HG03432 (cell line): ENCODE measurements at regions not wholly inside any gene's neighbourhood (a gene's known extent, or its start where the extent isn't known, plus 50 kb on each side); places are given as distances from the start of the nearest gene placed in this dataset.
"Not testable (repeated sequence)": the region's sequence is repeated elsewhere in the genome, so short reads cannot be mapped to it uniquely, and the experiment has no call there.

ENCODE experiments used
- ATAC-seq: cut with Tn5 transposase; IDR thresholded peaks from one replicate; pipeline ENCODE4 v1.9.1; 2021; ENCODE audit warnings: mild to moderate bottlenecking, moderate library complexity; ENCODE audit not compliant: unreplicated experiment

DNA sequence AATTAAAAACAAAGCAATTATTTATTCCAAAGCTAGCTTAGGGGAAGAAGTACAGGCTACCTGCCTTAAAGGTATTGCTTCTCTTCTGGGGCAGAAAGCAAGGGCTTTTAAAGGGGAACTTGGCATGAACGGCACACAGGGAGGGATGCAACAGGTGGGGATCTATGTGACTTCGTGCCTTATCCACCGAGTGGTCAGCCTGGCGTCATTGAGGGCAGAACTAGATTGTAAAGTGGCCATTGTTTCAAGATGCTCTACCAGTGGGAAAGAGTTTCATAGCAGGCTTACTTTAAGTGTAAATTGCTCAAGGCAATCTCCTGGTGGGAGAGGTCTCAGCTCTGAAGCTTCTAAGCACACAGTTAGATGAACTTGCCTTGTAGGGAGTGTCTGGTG lies 360.4 kb downstream of the ATP23 start:
- no peak for ATAC-seq

GRCh38 chr12:58302487-58303011 lies 361.2 kb downstream of the ATP23 start:
- ATAC-seq: no peak

DNA sequence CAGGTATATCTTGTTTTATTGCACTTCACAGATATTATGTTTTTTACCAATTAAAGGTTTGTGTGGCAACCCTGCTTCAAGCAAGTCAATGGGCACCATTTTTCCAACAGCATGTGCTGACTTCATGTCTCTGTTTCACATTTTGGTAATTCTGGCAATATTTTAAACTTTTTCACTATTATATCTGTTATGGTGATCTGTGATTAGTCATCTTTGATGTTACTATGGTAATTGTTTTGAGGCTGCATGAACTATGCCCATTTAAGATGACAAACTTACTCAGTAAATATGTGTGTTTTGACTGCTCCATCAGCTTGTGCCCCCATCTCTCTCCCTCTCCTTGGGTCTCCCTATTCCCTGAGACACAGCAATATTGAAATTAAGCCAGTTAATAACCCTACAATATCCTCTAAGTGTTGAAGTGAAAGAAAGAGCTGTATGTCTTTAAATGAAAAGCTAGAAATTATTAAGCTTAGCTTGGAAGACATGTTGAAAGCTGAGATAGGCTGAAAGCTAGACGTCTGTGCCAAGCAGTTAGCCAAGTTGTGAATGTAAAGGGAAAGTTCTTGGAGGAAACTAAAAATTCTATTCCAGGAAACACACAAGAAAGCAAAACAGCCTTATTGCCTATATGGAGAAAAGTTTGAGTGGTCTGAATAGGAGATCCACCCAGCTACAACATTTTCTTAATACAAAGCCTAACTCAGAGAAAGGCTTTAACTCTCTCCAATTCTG lies 365.1 kb downstream of the ATP23 start:
- ATAC-seq: no peak

DNA sequence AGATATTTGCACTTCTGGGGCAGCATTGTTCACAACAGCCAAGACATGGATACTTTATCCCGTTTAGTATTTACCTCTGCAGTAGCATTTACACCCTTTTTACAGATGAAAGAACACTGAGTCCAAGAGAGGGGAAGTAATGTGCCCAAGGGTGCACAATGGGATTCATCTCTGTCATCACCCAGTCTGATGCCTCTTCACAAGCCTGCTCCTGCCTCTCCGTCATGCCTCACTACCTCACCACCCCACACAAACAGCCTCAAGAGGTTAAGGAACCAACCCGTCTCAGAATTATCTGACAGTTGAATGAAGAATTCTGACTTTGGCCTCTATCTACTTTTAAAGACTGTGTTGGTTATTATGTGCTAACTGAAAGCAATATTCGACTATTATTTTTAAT lies 368.4 kb downstream of the ATP23 start:
- ATAC-seq: peak; percentile 65

DNA sequence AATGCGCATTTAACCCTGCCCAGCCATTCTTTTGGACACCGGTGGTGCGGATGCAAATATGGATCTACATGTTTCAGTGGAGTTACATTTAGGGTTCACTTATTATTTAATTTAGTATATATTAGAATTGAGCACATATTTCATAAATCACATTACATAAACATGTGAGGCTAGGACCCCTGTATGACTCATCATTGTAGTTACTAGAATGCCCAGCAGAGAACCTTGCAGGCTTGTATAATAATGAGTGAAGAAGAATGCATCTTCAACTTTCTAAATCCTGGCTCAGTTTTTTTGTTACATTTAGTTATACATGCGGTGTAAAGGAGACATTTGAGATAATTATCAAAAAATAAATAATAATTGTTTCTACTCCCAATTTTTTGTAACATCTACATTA lies 369.0 kb downstream of the ATP23 start:
- peak; percentile 33 for ATAC-seq

DNA sequence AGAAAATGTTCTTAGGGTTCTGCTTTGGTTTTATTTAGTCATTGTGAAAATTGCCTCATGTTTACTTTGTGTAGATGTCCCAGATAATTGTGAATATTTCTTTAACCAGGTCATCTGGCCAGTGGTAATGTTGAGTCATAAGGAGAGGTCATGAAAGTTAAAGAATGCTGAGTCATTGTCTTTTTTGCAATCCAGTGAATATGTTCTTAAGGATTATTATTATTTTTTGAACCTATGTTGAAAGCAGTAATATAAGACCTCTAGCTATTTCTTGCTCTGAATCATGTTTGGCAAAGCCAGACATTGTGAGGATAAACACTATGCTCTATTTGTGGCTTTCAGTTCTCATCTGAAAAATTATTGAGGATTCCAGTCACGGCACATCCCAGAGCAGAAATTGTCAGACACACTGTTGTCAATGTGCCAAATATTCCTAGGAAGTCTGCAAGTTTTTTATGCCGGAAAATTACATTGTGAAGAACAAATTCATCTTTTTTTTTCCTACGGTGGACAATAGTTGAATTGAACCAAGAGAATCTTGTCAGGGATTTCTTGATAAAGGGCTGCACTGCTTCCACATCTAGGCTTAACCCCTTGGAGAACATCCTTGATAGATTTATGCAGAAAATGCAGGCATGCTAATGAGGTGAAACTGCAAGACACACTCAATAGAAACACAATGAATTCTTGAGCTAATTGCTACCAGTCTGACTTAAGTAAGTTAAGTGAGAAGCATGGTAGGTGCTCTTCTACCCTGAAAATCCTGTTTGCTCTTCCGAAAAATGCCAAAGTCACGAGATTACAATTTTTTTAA lies 369.6 kb downstream of the ATP23 start:
- peak; percentile 86 for ATAC-seq

- ATAC-seq: no peak
Observed at GRCh38 chr12:58313091-58313855, 371.9 kb downstream of the ATP23 start.

- ATAC-seq: no peak
Observed at GRCh38 chr12:58314610-58315009, 373.2 kb downstream of the ATP23 start.

DNA sequence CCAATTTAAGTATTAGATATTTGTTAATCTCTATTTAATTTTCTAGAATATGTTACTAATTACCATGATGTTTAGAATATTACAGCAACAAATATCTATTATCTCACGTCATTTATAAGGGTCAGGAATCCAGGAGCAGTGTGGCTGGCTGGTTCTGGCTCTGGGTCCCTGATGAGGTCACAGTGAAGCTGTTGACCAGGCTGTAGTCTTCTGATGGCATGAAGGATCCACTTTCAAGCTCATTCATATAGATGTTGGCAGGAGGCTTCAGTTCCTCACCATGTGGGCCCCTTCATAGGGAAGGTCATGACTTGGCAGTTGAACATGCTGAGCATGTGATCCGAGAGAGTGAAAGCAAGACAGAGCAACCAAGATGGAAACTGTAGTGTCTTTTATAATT lies 375.6 kb downstream of the ATP23 start:
- ATAC-seq: no peak

DNA sequence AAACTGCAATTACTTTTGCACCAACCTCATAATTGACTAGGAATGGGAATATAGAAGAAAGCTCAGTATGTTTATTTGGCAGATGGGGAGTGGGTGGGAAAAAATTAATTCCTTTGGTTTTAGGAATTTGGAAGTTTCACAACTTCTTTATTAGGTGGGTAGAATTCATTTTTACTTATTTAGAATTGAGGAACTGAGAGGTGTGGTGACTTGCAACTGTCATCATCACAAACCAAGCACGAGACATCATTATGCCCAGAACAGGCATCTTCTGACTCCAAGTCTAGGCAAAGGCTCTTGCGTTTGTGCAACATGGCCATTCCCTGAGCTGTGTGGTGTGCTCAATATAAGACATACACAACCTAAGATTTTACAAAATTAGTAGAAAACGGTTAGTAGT lies 380.0 kb downstream of the ATP23 start:
- peak; percentile 90 for ATAC-seq

- no peak for ATAC-seq
Observed at GRCh38 chr12:58323676-58324075, 382.3 kb downstream of the ATP23 start.

- no peak for ATAC-seq
Observed at GRCh38 chr12:58325561-58325960, 384.2 kb downstream of the ATP23 start.

- ATAC-seq: no peak
Observed at GRCh38 chr12:58326534-58326933, 385.2 kb downstream of the ATP23 start.

DNA sequence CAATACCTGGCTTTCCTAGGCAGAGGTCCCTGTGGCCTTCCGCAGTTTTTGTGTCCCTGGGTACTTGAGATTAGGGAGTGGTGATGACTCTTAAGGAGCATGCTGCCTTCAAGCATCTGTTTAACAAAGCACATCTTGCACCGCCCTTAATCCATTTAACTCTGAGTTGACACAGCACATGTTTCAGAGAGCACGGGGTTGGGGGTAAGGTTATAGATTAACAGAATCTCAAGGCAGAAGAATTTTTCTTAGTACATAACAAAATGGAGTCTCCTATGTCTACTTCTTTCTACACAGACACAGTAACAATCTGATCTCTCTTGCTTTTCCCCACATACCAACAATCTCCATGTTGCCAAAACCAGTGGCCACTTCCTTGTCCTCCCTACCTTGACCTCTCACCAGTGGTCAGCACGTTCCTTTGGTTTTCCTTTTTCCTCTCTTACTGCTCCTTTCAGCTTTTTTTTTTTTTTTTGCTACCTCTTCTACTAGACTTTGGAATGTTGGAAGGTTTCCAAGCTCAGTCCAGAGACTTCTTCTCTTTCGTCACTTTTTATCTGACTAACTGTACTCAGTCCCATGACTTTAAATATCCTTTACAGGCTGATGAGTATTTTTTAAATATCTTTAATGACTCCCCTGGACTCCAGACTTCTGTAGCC lies 395.3 kb downstream of the ATP23 start:
- not testable (repeated sequence) for ATAC-seq

DNA sequence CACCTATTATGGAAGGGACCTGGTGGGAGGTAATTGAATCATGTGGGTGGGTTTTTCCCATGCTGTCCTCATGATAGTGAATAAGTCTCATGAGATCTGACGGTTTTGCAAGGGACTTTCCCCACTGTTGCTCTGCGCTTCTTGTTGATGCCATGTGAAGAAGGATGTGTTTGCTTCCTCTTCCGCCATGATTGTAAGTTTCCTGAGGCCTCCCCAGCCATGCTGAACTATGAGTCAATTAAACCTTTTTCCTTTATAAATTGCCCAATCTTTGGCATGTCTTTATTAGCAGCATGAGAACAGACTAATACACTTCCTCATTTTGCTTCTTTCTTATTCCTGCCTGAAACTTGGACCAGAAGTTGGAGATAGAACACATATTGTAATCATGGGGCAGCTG lies 396.2 kb downstream of the ATP23 start:
- peak; percentile 48 for ATAC-seq

- ATAC-seq: no peak
Observed at GRCh38 chr12:58341791-58342190, 400.4 kb downstream of the ATP23 start.

GRCh38 chr12:58342736-58343135 lies 401.4 kb downstream of the ATP23 start:
- ATAC-seq: no peak

DNA sequence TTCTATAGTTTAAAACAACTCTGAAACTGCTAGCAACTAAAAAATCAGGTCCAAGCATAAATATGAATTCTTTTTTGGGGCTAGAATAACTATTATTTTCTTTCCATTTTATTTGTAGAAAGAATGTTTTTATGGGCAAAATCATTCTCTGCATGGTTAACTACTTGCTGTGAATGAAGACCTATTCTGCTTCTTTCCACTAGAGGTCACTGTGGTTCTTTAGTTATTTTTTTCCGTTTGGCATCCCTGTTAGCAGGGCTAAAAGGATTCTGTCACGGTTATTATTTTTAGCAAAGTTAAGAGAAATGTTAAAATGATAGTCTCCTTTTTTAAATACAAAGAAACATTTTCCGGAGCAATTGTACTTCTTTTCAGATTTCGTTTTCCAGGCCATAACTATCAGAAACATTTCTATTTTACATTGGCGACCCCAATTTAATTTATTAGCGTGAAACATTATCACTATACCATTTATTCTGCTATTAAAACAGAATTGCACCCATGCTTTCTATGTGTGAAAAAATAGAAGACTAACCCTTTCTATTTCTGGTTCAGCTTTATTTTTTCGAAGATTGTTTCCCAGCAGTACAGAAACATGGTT lies 404.8 kb downstream of the ATP23 start:
- peak; percentile 75 for ATAC-seq

GRCh38 chr12:58347188-58347587 lies 405.8 kb downstream of the ATP23 start:
- ATAC-seq: no peak

- ATAC-seq: no peak
Observed at GRCh38 chr12:58347691-58348090, 406.3 kb downstream of the ATP23 start.
